Upper lobe of left lung (tissue), 6 donors: ENCODE measurements at regions not wholly inside any gene's neighbourhood (a gene's known extent, or its start where the extent isn't known, plus 50 kb on each side); places are given as distances from the start of the nearest gene placed in this dataset.

ENCODE experiments used
- ATAC-seq, 2 donors: fragments of 200-7000 bp; cut with Tn5 transposase; one replicate each; pipeline ENCODE4 v1.9.1; 2022; ENCODE audit warnings: mild to moderate bottlenecking in 2 of 2, moderate library complexity in 2 of 2; ENCODE audit not compliant: low FRiP score in 2 of 2
- DNase-seq, 2 donors: peaks; one replicate each; pipeline ENCODE4 v3.0.0-alpha.2; 2019 to 2020
- H3K27ac ChIP-seq, 4 donors: fragments of 200-600 bp; sonication (generic); one replicate each; pipeline ENCODE4 v1.5.1; 2016 to 2019
- H3K27me3 ChIP-seq, 4 donors: fragments of 200-600 bp; sonication (generic); one replicate each; pipeline ENCODE4 v1.5.1; 2017 to 2019
- H3K36me3 ChIP-seq, 4 donors: fragments of 200-600 bp; sonication (generic); one replicate each; pipeline ENCODE4 v1.5.1; 2016 to 2019
- H3K4me1 ChIP-seq, 4 donors: fragments of 200-600 bp; sonication (generic); one replicate each; pipeline ENCODE4 v1.5.1; 2018 to 2019
- H3K4me3 ChIP-seq, 4 donors: fragments of 200-600 bp; sonication (generic); one replicate each; pipeline ENCODE4 v1.5.1; 2017 to 2019; ENCODE audit warnings: mild to moderate bottlenecking in 2 of 4, moderate library complexity in 1 of 4
- H3K9me3 ChIP-seq, 4 donors: fragments of 200-600 bp; sonication (generic); one replicate each; pipeline ENCODE4 v1.5.1; 2018 to 2019
- EP300 ChIP-seq, 4 donors: sonication (generic); formaldehyde crosslinking; IDR thresholded peaks; one replicate each; pipeline ENCODE4 v1.5.1; 2017; ENCODE audit warnings: antibody characterized with exemption in 4 of 4, control low read depth in 2 of 4
- POLR2A ChIP-seq, 4 donors: fragments of 450-650 bp; IDR thresholded peaks; one replicate each; pipeline ENCODE4 v1.5.1; 2016 to 2017; ENCODE audit warnings: antibody characterized with exemption in 4 of 4, mild to moderate bottlenecking in 2 of 4
- POLR2AphosphoS5 ChIP-seq, 2 donors: sonication (generic); formaldehyde crosslinking; IDR thresholded peaks; one replicate each; pipeline ENCODE4 v1.5.1; 2017; ENCODE audit warnings: antibody characterized with exemption in 2 of 2
- WGBS, 2 donors: methylation state at CpG; one replicate each; pipeline ENCODE4 v1.1.5; 2017 to 2018; 5-methylcytosine and 5-hydroxymethylcytosine counted together
- TF ChIP-seq, protein P1 (sequence below), 6 experiments: fragments of 450-650 bp in 4 of 6; fragments of 200-600 bp in 2 of 6; sonication (generic) in 2 of 6; IDR thresholded peaks; one replicate each; pipeline ENCODE4 v1.5.1; 2016 to 2019; ENCODE audit warnings: antibody characterized with exemption in 6 of 6
- donor health status: DM: no; HTN: no; CAD: no; lungs with moderate emphysema.
- donor health status: DM: no; HTN: yes; CAD: no; lungs with severe emphysema.

- TF ChIP-seq POLR2A (IDR thresholded peaks at IDR 0.05), result no peak
- H3K27me3 ChIP-seq, result no peaks in the 10 kb centered on the region
- ATAC-seq, result no peak
- H3K27ac ChIP-seq, result no peak overlapping the region
- WGBS, 2 donors, result 76 to 78% methylated on average over 2 of the region's 2 CpGs
- no peaks in the 10 kb centered on the region for H3K36me3 ChIP-seq
- no peaks in the 10 kb centered on the region for H3K4me1 ChIP-seq
- no peak for DNase-seq
- H3K4me3 ChIP-seq, result no peak overlapping the region
- no peaks in the 10 kb centered on the region for H3K9me3 ChIP-seq
Observed at GRCh38 chr10:31728698-31729224, 199.9 kb downstream of the ARHGAP12 start.

DNA sequence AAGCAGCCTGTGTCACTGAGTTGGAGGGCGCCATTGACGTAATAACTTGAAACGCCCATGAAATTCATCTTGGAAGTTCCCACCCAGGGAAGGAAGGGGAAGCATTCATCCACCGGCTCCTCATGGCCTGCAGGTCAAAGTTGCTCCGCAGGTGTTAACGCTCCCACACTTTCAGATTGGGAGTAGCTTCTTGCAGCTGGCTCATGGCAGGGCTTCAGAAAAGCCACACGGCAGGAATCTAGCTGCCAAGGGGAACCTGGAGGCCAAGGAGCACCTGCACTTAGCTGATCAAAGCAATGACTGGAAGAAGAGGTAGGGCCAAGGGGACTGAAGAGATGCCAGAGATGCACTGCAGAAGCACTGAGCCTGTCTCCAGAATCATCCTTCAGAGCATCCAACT lies 203.2 kb downstream of the ARHGAP12 start:
- Histone ChIP-seq H3K36me3 (no peaks in the 10 kb centered on the region), H3K9me3 (no peaks in the 10 kb centered on the region), H3K4me3 (no peak overlapping the region), H3K27ac (no peak overlapping the region), H3K4me1 (no peaks in the 10 kb centered on the region), H3K27me3 (no peaks in the 10 kb centered on the region)
- WGBS, 2 donors, result 96% methylated on average over 4 to 7 of the region's 7 CpGs
- TF ChIP-seq EP300 (IDR thresholded peaks at IDR 0.05) (no peak), POLR2A (IDR thresholded peaks at IDR 0.05) (no peak), POLR2AphosphoS5 (IDR thresholded peaks at IDR 0.05) (no peak)
- TF ChIP-seq, protein P1, sequence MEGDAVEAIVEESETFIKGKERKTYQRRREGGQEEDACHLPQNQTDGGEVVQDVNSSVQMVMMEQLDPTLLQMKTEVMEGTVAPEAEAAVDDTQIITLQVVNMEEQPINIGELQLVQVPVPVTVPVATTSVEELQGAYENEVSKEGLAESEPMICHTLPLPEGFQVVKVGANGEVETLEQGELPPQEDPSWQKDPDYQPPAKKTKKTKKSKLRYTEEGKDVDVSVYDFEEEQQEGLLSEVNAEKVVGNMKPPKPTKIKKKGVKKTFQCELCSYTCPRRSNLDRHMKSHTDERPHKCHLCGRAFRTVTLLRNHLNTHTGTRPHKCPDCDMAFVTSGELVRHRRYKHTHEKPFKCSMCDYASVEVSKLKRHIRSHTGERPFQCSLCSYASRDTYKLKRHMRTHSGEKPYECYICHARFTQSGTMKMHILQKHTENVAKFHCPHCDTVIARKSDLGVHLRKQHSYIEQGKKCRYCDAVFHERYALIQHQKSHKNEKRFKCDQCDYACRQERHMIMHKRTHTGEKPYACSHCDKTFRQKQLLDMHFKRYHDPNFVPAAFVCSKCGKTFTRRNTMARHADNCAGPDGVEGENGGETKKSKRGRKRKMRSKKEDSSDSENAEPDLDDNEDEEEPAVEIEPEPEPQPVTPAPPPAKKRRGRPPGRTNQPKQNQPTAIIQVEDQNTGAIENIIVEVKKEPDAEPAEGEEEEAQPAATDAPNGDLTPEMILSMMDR (IDR thresholded peaks at IDR 0.05), result no peak
- no peak for DNase-seq
- ATAC-seq, result no peak

DNA sequence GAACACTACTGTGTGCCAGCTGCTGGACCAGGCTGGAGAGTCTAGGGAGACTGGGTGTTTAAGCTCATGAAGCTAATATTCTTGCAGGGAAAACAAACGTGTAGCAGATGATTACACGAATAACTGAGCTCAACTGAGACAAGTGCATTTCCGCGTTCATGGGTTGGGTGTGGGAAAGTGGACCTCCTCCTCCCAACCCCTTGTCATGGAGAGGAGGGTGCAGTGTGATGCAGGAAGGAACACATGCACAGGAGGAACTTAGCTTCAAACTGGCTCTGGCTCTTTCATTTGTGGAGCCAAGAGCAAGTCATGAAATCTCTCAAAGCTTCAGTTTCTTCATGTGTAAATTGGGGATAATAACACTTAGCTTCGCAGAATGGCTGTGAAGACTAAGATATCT lies 204.3 kb downstream of the ARHGAP12 start:
- no peak overlapping the region for H3K27ac ChIP-seq
- no peaks in the 10 kb centered on the region for H3K9me3 ChIP-seq
- ATAC-seq (no peak), DNase-seq (no peak)
- TF ChIP-seq EP300 (IDR thresholded peaks at IDR 0.05) (no peak), POLR2AphosphoS5 (IDR thresholded peaks at IDR 0.05) (no peak), POLR2A (IDR thresholded peaks at IDR 0.05) (no peak)
- TF ChIP-seq, protein P1 (IDR thresholded peaks at IDR 0.05), result no peak
- no peaks in the 10 kb centered on the region for H3K4me1 ChIP-seq
- WGBS, 2 donors, result 86% methylated on average over 5 of the region's 5 CpGs
- H3K4me3 ChIP-seq, result no peak overlapping the region
- no peaks in the 10 kb centered on the region for H3K27me3 ChIP-seq
- no peaks in the 10 kb centered on the region for H3K36me3 ChIP-seq

GRCh38 chr10:31723106-31723750 lies 205.4 kb downstream of the ARHGAP12 start:
- Histone ChIP-seq H3K27me3 (no peaks in the 10 kb centered on the region), H3K4me1 (no peaks in the 10 kb centered on the region), H3K9me3 (no peaks in the 10 kb centered on the region), H3K27ac (no peak overlapping the region), H3K36me3 (no peaks in the 10 kb centered on the region), H3K4me3 (no peak overlapping the region)
- DNase-seq (no peak), ATAC-seq (peak in 1 of 2 donors; percentile 45)
- 72 to 84% methylated on average over 5 of the region's 5 CpGs for WGBS, 2 donors
- TF ChIP-seq POLR2AphosphoS5 (IDR thresholded peaks at IDR 0.05), result no peak
- TF ChIP-seq, protein P1 (IDR thresholded peaks at IDR 0.05), result no peak

GRCh38 chr10:31721096-31721495 lies 207.5 kb downstream of the ARHGAP12 start:
- no peaks in the 10 kb centered on the region for H3K36me3 ChIP-seq
- H3K9me3 ChIP-seq, result no peaks in the 10 kb centered on the region
- no peak overlapping the region for H3K27ac ChIP-seq
- H3K27me3 ChIP-seq, result no peaks in the 10 kb centered on the region
- 83 to 92% methylated on average over 5 of the region's 5 CpGs for WGBS, 2 donors
- no peak for ATAC-seq
- H3K4me1 ChIP-seq, result no peaks in the 10 kb centered on the region
- TF ChIP-seq EP300 (IDR thresholded peaks at IDR 0.05), result no peak
- no peak for TF ChIP-seq POLR2A (IDR thresholded peaks at IDR 0.05)
- TF ChIP-seq, protein P1 (IDR thresholded peaks at IDR 0.05), result no peak
- TF ChIP-seq POLR2AphosphoS5 (IDR thresholded peaks at IDR 0.05), result no peak
- DNase-seq, result no peak
- H3K4me3 ChIP-seq, result no peak overlapping the region
